ENCODE measurements at regions not wholly inside any gene's neighbourhood (a gene's known extent, or its start where the extent isn't known, plus 50 kb on each side); places are given as distances from the start of the nearest gene placed in this dataset.

DNA sequence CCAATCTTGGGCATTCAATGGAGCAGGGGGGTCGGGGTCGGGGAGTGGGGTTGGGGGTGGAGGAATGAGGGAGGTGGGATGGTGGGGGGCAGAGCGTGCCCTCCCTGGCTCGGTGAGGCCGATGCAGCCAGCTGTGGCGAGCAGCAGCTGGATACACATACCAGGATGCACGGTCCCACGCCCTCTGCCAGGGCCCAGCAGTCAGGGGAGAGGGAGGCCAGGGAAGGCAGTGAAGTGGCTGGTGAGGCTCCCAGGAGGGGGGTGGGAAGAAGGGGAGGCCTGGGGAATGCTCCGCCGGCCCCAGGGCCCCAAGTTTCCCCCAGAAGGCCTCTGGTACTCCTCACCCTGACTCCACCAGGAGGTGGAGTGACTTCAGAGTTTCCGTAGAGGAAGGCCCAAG, 77.6 kb upstream of the LHX1 start:
- intact Hi-C loops (cut with DNase I) = no loop called here
- H3K27me3 ChIP-seq = peaks cover 0 to 55% (median 7%) of the 10 kb centered on the region in 3 donors

DNA sequence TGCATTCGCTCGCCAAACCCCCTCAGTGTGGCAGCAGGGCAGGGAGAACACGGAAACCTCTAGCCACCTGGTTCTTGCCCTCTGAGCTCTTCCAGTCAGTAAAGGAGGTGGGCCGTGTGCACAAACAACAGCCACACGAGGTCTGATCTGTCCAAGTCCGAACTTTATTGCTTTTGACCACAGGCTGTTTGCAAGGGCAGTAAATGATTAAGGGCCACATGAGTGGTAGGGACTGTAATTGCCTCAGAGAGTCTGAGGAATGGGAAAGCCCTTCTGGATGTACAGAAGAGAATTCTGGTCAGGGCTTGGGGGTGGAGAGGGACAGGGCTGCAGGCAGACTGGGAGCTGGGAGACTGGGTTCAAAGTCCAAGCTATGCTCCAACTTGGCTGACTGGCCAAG, 75.7 kb upstream of the LHX1 start:
- WGBS, 2 donors = 59 to 74% methylated on average over 6 of the region's 6 CpGs
- no peak for DNase-seq
- H3K4me1 ChIP-seq = no peaks in the 10 kb centered on the region
- H3K4me3 ChIP-seq = no peak overlapping the region
- TF ChIP-seq POLR2AphosphoS5 (IDR thresholded peaks at IDR 0.05) (no peak), EP300 (IDR thresholded peaks at IDR 0.05) (no peak), POLR2A (IDR thresholded peaks at IDR 0.05) (no peak)
- intact Hi-C loops (cut with DNase I) = no loop called here
- H3K27ac ChIP-seq = no peak overlapping the region
- H3K9me3 ChIP-seq = no peaks in the 10 kb centered on the region
- peaks cover 0 to 48% (median 7%) of the 10 kb centered on the region in 3 donors for H3K27me3 ChIP-seq
- no peaks in the 10 kb centered on the region for H3K36me3 ChIP-seq

More for the DNA sequence above, 77.6 kb upstream of the LHX1 start:
- H3K4me3 ChIP-seq = no peak overlapping the region
- H3K9me3 ChIP-seq = no peaks in the 10 kb centered on the region
- H3K27ac ChIP-seq = no peak overlapping the region
- TF ChIP-seq, protein P1, sequence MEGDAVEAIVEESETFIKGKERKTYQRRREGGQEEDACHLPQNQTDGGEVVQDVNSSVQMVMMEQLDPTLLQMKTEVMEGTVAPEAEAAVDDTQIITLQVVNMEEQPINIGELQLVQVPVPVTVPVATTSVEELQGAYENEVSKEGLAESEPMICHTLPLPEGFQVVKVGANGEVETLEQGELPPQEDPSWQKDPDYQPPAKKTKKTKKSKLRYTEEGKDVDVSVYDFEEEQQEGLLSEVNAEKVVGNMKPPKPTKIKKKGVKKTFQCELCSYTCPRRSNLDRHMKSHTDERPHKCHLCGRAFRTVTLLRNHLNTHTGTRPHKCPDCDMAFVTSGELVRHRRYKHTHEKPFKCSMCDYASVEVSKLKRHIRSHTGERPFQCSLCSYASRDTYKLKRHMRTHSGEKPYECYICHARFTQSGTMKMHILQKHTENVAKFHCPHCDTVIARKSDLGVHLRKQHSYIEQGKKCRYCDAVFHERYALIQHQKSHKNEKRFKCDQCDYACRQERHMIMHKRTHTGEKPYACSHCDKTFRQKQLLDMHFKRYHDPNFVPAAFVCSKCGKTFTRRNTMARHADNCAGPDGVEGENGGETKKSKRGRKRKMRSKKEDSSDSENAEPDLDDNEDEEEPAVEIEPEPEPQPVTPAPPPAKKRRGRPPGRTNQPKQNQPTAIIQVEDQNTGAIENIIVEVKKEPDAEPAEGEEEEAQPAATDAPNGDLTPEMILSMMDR (IDR thresholded peaks at IDR 0.05) = no peak
- no peak for TF ChIP-seq POLR2A (IDR thresholded peaks at IDR 0.05)
- no peak for TF ChIP-seq POLR2AphosphoS5 (IDR thresholded peaks at IDR 0.05)
- TF ChIP-seq EP300 (IDR thresholded peaks at IDR 0.05) = no peak
- 71 to 72% methylated on average over 11 of the region's 11 CpGs for WGBS, 2 donors
- H3K4me1 ChIP-seq = no peaks in the 10 kb centered on the region
- no peak for DNase-seq
- no peaks in the 10 kb centered on the region for H3K36me3 ChIP-seq

DNA sequence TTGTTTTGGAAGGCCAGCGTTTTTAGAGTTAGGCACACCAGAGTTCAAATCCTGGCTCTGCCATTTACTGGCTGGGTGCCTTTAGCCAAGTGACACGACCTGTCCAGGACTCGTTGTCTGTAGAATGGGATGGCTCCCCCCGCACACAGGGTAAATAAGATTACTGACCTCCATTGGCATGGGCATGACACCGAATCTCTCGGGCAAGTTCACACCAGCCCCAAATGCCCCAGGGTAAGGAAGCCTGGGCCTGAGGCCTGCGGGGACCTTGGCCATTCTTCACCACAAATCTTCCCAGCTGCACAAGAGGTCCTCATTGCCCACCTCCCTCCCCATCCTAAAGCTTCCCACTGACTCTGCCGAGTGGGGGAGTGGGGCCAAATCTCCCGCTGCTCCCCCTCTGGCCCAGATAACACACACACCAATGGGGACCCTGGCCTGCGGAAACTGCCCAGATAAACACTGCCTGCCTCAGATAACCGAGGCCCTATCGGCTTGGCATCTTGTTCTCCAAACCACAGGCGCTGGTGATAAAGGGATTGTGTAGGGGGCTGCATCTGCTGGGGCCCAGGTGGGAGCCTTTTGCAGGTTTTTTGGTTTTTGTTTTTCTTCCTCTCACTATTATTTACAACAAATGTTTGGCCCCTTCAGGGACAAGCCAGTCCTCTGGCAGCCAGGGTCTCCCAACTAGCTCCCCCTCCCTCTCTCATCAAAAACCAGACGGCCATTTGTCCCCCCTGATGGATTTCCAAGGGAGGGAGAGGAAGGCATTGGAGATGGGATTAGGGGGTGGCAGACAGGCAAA, 75.0 kb upstream of the LHX1 start:
- 76 to 84% methylated on average over 14 of the region's 14 CpGs for WGBS, 2 donors
- H3K4me1 ChIP-seq = no peaks in the 10 kb centered on the region
- no peak overlapping the region for H3K27ac ChIP-seq
- no peaks in the 10 kb centered on the region for H3K36me3 ChIP-seq
- TF ChIP-seq, protein P1 (IDR thresholded peaks at IDR 0.05) = no peak
- DNase-seq = no peak
- H3K4me3 ChIP-seq = no peak overlapping the region
- intact Hi-C loops (cut with DNase I) = no loop called here
- H3K27me3 ChIP-seq = peaks cover 0 to 41% (median 7%) of the 10 kb centered on the region in 3 donors
- H3K9me3 ChIP-seq = no peaks in the 10 kb centered on the region

DNA sequence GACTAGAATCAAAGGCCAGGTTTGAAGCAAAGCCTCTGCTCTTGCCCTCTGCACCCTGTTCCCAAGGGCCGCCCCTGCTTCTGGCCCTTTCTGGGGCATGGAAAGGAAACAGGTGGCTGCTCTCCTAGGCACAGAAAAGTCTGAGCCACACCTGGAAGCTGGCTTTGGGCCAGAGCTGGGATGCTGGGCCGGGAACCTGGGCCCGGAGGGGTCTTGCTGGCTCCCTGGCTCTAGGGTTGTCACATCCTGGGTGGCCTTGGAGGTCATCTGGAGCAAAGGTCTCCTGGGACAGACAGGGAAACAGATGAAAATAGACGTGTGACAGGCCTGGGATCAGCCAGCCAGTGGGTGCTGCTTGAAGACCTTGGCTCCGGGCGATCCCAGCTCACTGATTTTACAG, 74.1 kb upstream of the LHX1 start:
- intact Hi-C loops (cut with DNase I) = no loop called here
- no peak for TF ChIP-seq EP300 (IDR thresholded peaks at IDR 0.05)
- no peak for TF ChIP-seq POLR2AphosphoS5 (IDR thresholded peaks at IDR 0.05)
- TF ChIP-seq, protein P1 (IDR thresholded peaks at IDR 0.05) = no peak
- no peak for TF ChIP-seq POLR2A (IDR thresholded peaks at IDR 0.05)
- 63 to 80% methylated on average over 6 of the region's 6 CpGs for WGBS, 2 donors
- Histone ChIP-seq H3K27me3 (peaks cover 0 to 36% (median 4%) of the 10 kb centered on the region in 3 donors), H3K27ac (no peak overlapping the region), H3K4me3 (no peak overlapping the region), H3K9me3 (no peaks in the 10 kb centered on the region), H3K4me1 (no peaks in the 10 kb centered on the region), H3K36me3 (no peaks in the 10 kb centered on the region)
- no peak for DNase-seq

DNA sequence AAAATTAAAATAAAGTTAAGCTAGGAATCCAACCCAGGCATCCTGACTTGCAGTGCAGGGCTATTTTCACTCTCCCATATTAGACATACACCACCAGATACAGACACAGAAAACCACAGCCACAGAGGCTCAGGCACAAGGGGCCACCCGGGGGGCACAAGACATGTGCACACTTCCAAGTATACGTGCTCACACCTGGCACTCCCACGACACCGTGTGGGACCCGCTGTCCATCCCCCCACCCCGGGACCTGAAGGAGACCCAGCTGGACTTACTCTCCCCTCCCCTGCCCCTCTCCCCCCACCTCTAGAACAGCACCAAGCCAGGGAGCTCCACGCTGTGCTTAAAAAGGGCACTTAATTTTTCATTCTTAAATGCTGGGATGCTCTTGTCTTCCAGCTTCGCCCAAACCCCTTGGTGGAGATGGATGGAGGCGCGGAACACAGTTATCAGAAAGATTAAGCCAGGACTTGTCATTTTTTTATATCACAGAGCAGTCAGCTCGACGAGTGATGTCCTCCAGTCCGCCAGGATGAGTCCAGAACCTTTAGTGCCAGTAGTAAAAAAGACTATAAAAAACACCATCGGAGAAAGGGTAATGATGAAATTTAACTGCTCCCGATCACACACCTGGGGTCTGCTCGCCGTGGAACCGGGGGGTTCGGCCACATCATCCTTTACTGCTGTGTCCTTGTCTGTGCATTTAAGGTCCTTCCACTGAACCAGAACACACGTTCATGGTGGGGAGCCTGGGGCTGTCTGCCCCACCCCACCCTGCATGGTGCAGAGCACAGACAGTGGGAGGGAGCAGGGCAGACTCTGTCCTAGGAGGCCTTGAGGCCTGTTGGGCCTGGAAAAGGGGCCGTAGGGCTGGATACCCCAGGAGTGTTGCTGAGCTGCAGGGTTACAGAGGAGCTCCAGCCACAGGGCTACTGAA, 73.3 kb upstream of the LHX1 start:
- no peak overlapping the region for H3K4me3 ChIP-seq
- WGBS, 2 donors = 54 to 65% methylated on average over 21 of the region's 21 CpGs
- H3K27me3 ChIP-seq = peaks cover 0 to 29% (median 0%) of the 10 kb centered on the region in 3 donors
- no peaks in the 10 kb centered on the region for H3K4me1 ChIP-seq
- no peak for DNase-seq
- H3K9me3 ChIP-seq = no peaks in the 10 kb centered on the region
- intact Hi-C loops (cut with DNase I) = no loop called here
- TF ChIP-seq, protein P1 (IDR thresholded peaks at IDR 0.05) = no peak
- TF ChIP-seq POLR2A (IDR thresholded peaks at IDR 0.05) (no peak), POLR2AphosphoS5 (IDR thresholded peaks at IDR 0.05) (no peak), EP300 (IDR thresholded peaks at IDR 0.05) (no peak)
- no peak overlapping the region for H3K27ac ChIP-seq
- H3K36me3 ChIP-seq = no peaks in the 10 kb centered on the region
